KMS-11 (cell line): ENCODE measurements at regions not wholly inside any gene's neighbourhood (a gene's known extent, or its start where the extent isn't known, plus 50 kb on each side); places are given as distances from the start of the nearest gene placed in this dataset.
"Not testable (repeated sequence)": the region's sequence is repeated elsewhere in the genome, so short reads cannot be mapped to it uniquely, and the experiment has no call there.

Experiments used
- H2AFZ ChIP-seq: fragments of 200-600 bp; sonication (generic); 2 replicates; pipeline ENCODE4 v1.6.1; 2016; ENCODE audit warnings: antibody characterized with exemption, mixed run types, low read depth
- H3K27ac ChIP-seq: fragments of 200-600 bp; sonication (generic); 2 replicates; pipeline ENCODE4 v1.6.1; 2016; ENCODE audit warnings: mild to moderate bottlenecking, mixed run types
- H3K27me3 ChIP-seq: fragments of 200-600 bp; sonication (generic); 2 replicates; pipeline ENCODE4 v1.6.1; 2017; ENCODE audit warnings: mild to moderate bottlenecking, low read depth, mixed run types, moderate library complexity; ENCODE audit not compliant: insufficient read depth
- H3K36me3 ChIP-seq: fragments of 200-600 bp; sonication (generic); 2 replicates; pipeline ENCODE4 v1.6.1; 2017; ENCODE audit warnings: mild to moderate bottlenecking, mixed run types; ENCODE audit not compliant: insufficient read depth
- H3K4me1 ChIP-seq: fragments of 200-600 bp; sonication (generic); 2 replicates; pipeline ENCODE4 v1.6.1; 2016; ENCODE audit warnings: mild to moderate bottlenecking, low read depth, mixed run types; ENCODE audit not compliant: poor library complexity, severe bottlenecking
- H3K4me2 ChIP-seq: fragments of 200-600 bp; sonication (generic); 2 replicates; pipeline ENCODE4 v1.7.0; 2016; ENCODE audit warnings: mild to moderate bottlenecking, mixed run types
- H3K4me3 ChIP-seq: fragments of 200-600 bp; sonication (generic); IDR thresholded peaks from 2 replicates; pipeline ENCODE4 v1.6.1; 2017; ENCODE audit warnings: low read depth, low read length, mixed read lengths; ENCODE audit not compliant: insufficient read depth
- H3K79me2 ChIP-seq: fragments of 200-600 bp; sonication (generic); 2 replicates; pipeline ENCODE4 v1.6.1; 2016; ENCODE audit warnings: low read depth, mixed run types; ENCODE audit not compliant: insufficient read depth
- H3K9ac ChIP-seq: fragments of 200-600 bp; sonication (generic); 2 replicates; pipeline ENCODE4 v1.6.1; 2016; ENCODE audit warnings: mild to moderate bottlenecking, mixed run types
- H4K20me1 ChIP-seq: fragments of 200-600 bp; sonication (generic); 2 replicates; pipeline ENCODE4 v1.6.1; 2016; ENCODE audit warnings: mild to moderate bottlenecking, mixed run types; ENCODE audit not compliant: insufficient read depth
- TF ChIP-seq, protein P1 (sequence below): fragments of 200-600 bp; sonication (generic); conservative IDR thresholded peaks from 2 replicates; pipeline ENCODE4 v1.6.1; 2017; ENCODE audit warnings: low read depth, mild to moderate bottlenecking, antibody characterized with exemption, low read length, moderate library complexity, mixed read lengths

DNA sequence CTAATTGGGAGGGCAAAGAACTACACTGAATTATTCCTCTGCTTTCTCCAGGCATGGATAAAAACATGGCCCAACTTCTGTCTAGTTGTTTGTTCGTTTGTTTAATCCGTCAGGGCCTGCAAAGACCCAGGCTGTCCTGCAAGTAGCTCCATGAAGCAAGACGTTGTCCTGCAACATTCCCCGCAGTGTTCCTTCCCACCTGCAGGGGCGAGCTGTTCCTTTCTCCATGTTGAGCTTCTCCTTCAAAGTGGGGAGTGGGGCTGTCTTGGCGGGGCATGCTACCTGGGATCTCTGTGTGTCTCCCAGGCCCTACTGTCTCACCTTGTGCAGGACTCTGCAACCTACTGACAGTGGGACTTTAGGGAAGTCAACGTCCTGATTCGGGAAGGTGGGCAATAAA lies 264.0 kb upstream of the SMIM21 start:
- no peaks in the 10 kb centered on the region for H3K36me3 ChIP-seq
- H3K4me3 ChIP-seq, result no peak overlapping the region
- H3K9ac ChIP-seq, result no peak overlapping the region
- TF ChIP-seq, protein P1, sequence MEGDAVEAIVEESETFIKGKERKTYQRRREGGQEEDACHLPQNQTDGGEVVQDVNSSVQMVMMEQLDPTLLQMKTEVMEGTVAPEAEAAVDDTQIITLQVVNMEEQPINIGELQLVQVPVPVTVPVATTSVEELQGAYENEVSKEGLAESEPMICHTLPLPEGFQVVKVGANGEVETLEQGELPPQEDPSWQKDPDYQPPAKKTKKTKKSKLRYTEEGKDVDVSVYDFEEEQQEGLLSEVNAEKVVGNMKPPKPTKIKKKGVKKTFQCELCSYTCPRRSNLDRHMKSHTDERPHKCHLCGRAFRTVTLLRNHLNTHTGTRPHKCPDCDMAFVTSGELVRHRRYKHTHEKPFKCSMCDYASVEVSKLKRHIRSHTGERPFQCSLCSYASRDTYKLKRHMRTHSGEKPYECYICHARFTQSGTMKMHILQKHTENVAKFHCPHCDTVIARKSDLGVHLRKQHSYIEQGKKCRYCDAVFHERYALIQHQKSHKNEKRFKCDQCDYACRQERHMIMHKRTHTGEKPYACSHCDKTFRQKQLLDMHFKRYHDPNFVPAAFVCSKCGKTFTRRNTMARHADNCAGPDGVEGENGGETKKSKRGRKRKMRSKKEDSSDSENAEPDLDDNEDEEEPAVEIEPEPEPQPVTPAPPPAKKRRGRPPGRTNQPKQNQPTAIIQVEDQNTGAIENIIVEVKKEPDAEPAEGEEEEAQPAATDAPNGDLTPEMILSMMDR, result no peak
- H3K4me1 ChIP-seq, result no peaks in the 10 kb centered on the region
- no peak overlapping the region for H3K4me2 ChIP-seq
- H3K27ac ChIP-seq, result no peak overlapping the region
- H4K20me1 ChIP-seq, result no peaks in the 10 kb centered on the region
- H2AFZ ChIP-seq, result no peak overlapping the region
- H3K79me2 ChIP-seq, result no peaks in the 10 kb centered on the region
- H3K27me3 ChIP-seq, result no peaks in the 10 kb centered on the region

DNA sequence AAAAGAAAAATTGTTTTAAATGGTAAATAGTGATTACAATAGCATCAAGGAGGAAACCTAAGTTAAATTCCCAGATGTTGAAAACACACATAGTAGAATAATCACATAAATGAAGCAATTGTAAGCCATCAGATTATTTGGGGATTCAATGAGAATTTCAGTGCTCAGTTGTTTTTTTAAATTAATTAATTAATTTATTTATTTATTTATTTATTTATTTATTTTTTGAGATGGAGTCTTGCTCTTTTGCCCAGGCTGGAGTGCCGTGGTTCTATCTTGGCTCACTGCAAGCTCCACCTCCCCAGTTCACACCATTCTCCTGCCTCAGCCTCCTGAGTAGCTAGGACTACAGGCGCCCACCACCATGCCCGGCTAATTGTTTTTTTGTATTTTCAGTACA lies 262.8 kb upstream of the SMIM21 start:
- not testable (repeated sequence) for H3K79me2 ChIP-seq, H2AFZ ChIP-seq, H3K27me3 ChIP-seq, H3K4me2 ChIP-seq, H3K36me3 ChIP-seq, H4K20me1 ChIP-seq, H3K4me1 ChIP-seq, H3K9ac ChIP-seq, H3K4me3 ChIP-seq, H3K27ac ChIP-seq

DNA sequence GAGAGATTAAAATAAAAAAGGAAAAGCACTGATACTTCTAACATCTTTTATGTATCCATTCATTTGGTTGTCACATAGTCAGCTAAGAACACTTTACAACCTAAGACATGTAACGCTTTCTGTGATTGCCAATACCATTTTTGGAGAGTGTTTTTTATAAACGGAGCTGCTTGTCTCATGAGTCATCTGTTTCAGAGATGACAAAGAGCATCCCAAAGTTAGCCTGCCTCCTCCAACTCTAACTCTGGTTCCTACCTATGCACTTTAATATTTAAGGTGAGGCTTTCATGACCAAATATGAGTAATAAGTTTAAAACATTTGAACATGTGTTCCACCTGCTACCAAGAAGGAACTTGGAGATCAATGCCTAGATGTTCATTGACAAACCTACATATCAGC lies 260.1 kb upstream of the SMIM21 start:
- no peak overlapping the region for H3K4me2 ChIP-seq
- TF ChIP-seq, protein P1, result no peak
- H3K27ac ChIP-seq, result no peak overlapping the region
- H3K4me3 ChIP-seq, result no peak overlapping the region
- no peak overlapping the region for H3K9ac ChIP-seq
- H3K4me1 ChIP-seq, result no peaks in the 10 kb centered on the region
- no peak overlapping the region for H2AFZ ChIP-seq
- no peaks in the 10 kb centered on the region for H4K20me1 ChIP-seq
- H3K36me3 ChIP-seq, result no peaks in the 10 kb centered on the region
- H3K27me3 ChIP-seq, result no peaks in the 10 kb centered on the region
- H3K79me2 ChIP-seq, result no peaks in the 10 kb centered on the region

DNA sequence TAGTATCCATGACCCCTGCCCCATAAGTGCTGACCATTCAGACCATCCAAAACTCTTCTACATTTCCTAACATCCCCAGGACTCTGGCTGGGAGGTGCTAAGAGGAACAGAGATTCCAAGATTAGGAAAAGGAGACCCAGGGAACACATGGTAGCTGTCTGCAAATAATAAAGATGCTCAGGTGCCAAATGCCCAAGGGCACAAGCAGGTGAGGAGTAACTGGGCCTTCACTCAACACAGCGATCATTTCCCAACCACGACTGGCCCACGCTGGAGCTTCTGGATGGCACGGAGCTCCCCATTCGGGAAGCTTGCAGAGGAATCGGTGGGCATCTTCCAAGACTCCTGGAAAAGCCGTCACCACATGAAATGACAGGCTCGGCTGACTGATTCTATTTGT lies 255.9 kb upstream of the SMIM21 start:
- no peaks in the 10 kb centered on the region for H3K36me3 ChIP-seq
- TF ChIP-seq, protein P1, result no peak

DNA sequence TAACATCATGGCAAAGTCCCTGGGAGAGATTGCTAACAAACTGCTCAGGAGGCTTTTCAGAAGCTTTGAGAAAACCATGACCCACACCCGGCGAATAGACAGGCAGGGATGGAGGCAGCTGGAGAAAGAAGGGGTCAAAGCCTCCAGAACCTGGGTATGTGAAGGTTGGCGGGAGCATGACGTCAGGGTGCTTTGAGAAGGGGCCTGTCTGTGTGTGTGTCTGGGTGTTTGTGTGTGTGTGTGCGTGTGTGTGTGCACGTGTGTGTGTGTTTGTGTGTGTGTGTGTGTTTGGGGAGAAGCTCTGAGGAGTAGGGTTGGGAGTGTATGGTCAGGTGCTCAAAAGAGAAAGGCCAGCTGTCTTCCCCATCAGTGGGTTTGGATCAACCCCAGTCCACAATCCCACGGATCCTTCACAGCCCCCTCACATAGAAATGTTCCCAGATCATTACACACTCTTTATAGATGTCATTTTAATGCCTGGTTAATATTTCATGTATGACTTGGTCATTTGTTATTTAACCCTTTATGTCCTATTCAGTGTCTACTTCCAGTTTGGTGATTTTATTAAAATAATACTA lies 254.1 kb upstream of the SMIM21 start:
- H2AFZ ChIP-seq, result no peak overlapping the region
- no peaks in the 10 kb centered on the region for H3K79me2 ChIP-seq
- H4K20me1 ChIP-seq, result no peaks in the 10 kb centered on the region
- H3K4me3 ChIP-seq, result no peak overlapping the region
- H3K4me1 ChIP-seq, result no peaks in the 10 kb centered on the region
- no peak overlapping the region for H3K27ac ChIP-seq
- no peak overlapping the region for H3K9ac ChIP-seq
- TF ChIP-seq, protein P1, result no peak
- H3K27me3 ChIP-seq, result no peaks in the 10 kb centered on the region
- H3K36me3 ChIP-seq, result no peaks in the 10 kb centered on the region
- no peak overlapping the region for H3K4me2 ChIP-seq

More for the DNA sequence above, 255.9 kb upstream of the SMIM21 start:
- H3K4me2 ChIP-seq, result no peak overlapping the region
- H2AFZ ChIP-seq, result no peak overlapping the region
- no peak overlapping the region for H3K4me3 ChIP-seq
- no peak overlapping the region for H3K9ac ChIP-seq
- H4K20me1 ChIP-seq, result no peaks in the 10 kb centered on the region
- no peak overlapping the region for H3K27ac ChIP-seq
- no peaks in the 10 kb centered on the region for H3K4me1 ChIP-seq
- no peaks in the 10 kb centered on the region for H3K79me2 ChIP-seq
- H3K27me3 ChIP-seq, result no peaks in the 10 kb centered on the region
